ENCODE measurements at regions not wholly inside any gene's neighbourhood (a gene's known extent, or its start where the extent isn't known, plus 50 kb on each side); places are given as distances from the start of the nearest gene placed in this dataset.

DNA sequence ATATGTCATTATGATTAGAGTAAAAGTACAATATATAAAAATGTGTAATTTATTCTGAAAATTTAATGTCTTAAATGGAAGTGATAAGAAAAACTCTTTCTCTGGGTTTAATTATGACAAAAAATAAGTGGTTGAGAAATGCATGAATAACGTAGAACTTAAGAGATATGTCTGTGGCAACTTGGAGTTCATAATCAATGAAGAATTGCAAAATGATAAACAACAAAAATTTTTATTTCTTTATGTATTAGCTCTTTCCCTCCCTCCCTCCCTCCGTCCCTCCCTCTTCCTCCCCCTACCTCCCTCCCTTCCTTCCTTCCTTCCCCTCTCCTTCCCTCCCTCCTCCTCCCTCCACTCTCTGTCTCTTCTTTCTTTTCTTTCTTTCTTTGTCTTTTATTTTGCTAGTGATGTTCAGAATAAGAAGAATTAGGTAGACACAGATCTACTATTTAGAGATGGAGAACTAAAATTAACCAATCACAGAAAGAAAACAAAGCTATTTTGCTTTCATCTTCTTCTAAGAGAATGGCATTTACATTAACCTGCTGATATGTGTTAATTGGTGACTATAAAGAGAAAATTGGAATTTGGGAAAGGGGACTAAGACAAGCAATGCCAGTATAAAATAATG, 96.3 kb upstream of the PDC start:
- DNase-seq (ENCODE audit: low spot score), result no peak

DNA sequence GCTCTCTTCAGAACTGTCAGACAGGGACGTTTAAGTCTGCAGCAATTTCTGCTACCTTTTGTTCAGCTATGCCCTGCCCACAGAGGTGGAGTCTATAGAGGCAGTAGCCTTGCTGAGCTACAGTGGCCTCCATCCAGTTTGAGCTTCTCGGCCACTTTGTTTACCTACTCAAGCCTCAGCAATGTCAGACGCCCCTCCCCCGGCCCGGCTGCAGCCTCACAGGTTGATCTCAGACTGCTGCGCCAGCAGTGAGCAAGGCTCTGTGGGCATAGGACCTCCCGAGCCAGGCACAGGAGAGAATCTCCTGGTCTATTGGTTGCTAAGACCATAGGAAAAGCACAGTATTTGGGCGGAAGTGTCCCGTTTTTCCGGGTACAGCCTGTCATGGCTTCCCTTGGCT, 89.9 kb upstream of the PDC start:
- no peak for DNase-seq (ENCODE audit: low spot score)

GRCh38 chr1:186541003-186541402, 80.1 kb upstream of the PDC start:
- no peak for DNase-seq (ENCODE audit: low spot score)

- no peak for DNase-seq (ENCODE audit: low spot score)
These were observed 79.6 kb upstream of the PDC start for GRCh38 chr1:186540521-186540920.

DNA sequence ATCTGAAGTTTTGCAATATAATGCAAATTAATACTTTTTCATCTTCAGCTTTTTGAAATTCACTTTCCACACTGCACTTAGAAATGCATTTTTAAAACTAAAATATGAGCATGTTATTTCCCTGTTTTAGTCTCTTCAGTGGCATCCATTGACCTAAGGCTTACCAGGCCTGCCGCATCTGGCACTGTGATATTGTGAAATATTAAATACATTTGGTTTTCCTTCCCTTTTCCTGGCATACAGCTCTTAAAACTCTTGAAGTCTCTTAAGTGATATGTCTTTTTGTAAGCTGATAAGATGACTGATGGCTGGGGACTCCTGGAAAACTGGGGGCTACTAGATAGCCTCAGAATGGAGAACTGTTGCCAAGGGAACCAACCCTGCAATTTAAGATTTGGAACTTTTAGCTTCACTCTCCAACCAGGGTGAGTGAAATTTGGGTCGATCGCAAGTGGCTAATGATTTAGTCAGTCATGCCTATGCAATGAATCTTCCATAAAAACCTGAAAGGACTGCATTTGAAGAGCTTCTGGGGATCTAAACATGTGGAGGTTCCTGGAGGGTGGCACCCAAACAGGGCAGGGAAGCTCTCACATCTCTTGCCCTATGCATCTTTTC, 75.5 kb upstream of the PDC start:
- DNase-seq (ENCODE audit: low spot score), result no peak

DNA sequence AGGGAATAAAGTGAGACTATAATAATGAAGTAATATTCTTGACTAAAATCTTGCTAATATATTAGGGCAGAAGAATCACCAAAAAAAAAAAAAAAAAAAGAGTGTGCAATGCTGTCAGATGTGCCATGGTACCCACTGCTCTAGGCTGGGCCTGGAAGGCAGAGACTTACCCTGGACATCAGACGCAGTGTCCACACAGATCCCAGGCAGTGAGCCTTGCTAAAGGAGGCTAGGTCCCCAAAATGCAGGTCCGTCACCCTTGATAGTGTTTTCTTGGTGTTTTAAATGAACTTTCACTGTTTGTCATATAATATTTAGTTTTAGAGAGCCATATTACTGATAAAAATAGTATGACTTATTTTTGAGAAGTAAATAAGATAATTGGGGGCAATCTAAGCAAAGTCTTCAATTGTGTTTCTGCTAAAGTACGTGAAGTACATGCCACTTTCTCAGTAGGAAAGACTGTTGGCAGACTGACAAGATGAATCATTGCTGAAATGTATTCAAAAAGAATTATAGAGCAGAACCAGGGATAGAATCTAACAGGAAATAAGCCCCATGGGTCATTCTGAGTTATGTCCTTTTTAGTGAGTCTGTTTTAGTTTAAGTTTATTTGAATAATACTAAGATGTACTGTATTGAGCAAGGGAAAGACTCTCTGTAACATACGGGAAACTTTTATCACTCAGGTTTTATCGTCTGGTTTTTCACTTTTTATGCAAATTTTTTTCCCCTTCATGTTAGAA, 74.6 kb upstream of the PDC start:
- DNase-seq (ENCODE audit: low spot score), result no peak

DNA sequence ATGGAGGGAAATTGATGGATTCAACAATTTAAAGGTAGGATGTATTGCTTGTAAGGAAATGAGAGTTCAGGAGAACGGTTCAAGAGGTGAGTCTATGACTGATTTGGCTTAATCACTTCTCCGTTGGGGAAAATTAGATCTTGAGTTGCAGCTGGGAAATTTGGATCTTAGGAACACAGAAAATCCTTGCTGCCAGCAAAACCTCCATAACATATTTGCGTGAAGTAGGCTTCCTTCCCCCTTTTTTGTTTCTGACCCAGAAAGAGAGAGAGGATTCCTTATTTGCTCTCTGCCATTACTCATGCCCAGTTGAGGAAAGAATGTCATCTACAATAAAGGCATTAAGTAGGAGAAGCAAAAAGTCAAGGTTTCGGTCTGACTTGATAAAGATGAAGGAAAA, 73.5 kb upstream of the PDC start:
- no peak for DNase-seq (ENCODE audit: low spot score)

GRCh38 chr1:186532466-186532865, 71.6 kb upstream of the PDC start:
- DNase-seq (ENCODE audit: low spot score), result no peak

DNA sequence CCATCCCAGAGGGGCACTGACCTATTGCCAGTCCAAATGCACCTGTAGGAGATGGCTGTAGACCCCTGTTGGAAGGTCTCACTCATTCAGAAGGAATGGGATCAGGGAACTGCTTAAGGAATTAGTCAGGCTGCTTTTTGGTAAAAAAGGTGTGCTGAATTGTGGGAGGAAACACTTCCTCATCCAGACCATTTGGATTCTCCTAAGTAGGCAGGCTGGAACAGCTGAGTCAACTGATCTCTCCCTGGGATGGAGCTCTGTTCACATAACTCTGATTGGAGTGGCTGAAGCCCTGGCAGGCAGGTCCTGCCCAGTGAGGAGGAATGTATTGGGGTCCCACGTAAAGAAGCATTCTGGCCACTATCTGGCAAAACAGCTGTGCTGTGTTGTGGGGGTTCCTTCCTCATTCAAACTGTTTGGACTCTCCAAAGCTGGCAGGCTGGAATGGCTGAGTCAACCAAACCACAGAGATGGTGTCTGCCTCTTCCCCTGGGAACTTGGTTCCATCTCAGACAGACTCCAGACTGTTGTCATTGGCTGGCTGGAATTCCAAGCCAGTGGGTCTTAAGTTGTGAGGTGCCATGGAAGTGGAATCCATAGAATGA, 70.7 kb upstream of the PDC start:
- DNase-seq (ENCODE audit: low spot score), result no peak

DNA sequence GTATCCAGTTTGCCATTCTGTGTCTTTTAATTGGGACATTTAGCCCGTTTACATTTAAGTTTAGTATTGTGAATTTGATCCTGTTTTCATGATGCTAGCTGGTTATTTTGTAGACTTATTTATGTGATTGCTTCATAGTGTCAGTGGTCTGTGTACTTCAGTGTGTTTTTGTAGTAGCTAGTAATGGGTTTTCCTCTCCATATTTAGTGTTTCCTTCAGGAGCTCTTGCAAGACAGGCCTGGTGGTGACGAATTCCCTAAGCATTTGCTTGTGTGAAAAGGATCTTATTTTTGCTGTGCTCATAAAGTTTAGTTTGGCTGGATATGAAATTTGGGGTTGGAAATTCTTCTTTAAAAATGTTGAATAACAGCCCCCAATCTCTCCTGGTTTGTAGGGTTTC, 69.2 kb upstream of the PDC start:
- no peak for DNase-seq (ENCODE audit: low spot score)

GRCh38 chr1:186519982-186520381, 59.1 kb upstream of the PDC start:
- DNase-seq (ENCODE audit: low spot score), result no peak

DNA sequence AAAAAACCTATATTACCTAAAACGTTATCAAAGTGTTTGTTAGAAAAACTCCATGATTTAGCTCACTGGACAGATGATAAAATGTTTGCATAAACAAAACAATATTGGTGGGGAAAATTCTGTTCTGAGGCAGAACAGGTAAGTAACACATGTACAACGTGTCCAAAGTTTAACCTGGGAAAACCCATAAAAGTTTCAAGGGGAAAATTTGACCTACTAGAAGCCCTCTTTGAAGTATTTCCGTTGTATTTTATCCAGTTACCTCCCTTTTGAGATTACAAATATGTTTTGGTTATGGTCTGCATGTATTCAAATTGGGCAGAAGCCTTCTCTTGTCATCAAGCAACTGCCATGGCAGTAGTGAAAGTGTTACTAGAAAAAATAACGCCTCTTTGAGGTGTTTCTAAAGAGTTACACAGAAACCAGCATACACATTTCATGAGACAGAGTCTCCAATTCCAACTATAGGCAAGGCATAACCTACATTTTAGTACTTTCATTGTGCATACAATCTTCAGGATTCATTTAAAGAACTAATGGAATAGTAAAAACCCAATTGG, 58.0 kb upstream of the PDC start:
- DNase-seq (ENCODE audit: low spot score), result no peak

DNA sequence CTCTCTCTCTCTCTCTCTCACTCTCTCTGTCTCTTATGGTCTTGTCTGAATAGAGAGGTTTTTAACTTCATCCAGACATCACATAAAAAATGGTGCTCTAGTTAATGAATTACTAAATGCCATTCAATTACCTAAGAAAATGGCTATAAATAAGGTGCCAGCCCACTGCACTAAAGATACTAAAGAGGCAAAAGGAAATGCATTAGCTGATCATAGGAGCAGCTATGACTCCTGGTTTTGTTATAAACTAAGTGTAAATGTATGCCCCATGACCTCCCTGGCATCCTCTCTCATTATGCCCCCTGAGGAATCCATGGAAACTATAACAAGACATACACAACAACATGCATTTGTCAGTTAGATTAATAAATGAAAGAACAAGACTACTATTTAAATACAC, 57.5 kb upstream of the PDC start:
- no peak for DNase-seq (ENCODE audit: low spot score)

- no peak for DNase-seq (ENCODE audit: low spot score)
These were observed 53.5 kb upstream of the PDC start for GRCh38 chr1:186514367-186514766.

GRCh38 chr1:186513526-186513925, 52.6 kb upstream of the PDC start:
- DNase-seq (ENCODE audit: low spot score), result no peak

- DNase-seq (ENCODE audit: low spot score), result no peak
These were observed 52.0 kb upstream of the PDC start for GRCh38 chr1:186512698-186513457.

GRCh38 chr1:186511761-186512637, 51.1 kb upstream of the PDC start:
- DNase-seq (ENCODE audit: low spot score), result no peak

Measured in SW480 (cell line).